ENCODE measurements at regions not wholly inside any gene's neighbourhood (a gene's known extent, or its start where the extent isn't known, plus 50 kb on each side); places are given as distances from the start of the nearest gene placed in this dataset.

GRCh38 chr12:78684419-78684818 lies 180.2 kb upstream of the SYT1 start:
- Histone ChIP-seq H3K9me3 (ENCODE audit: control insufficient read depth in 5 of 5, low read length in 5 of 5) (no peaks in the 10 kb centered on the region), H3K4me1 (ENCODE audit: control insufficient read depth in 5 of 5, insufficient read depth in 5 of 5, low read length in 5 of 5) (no peaks in the 10 kb centered on the region), H3K36me3 (ENCODE audit: control insufficient read depth in 5 of 5, insufficient read depth in 5 of 5, low read length in 5 of 5) (no peaks in the 10 kb centered on the region), H3K27ac (ENCODE audit: low read depth, low read length) (no peak overlapping the region), H3K27me3 (ENCODE audit: control insufficient read depth in 5 of 5, insufficient read depth in 4 of 5, low read length in 5 of 5) (no peaks in the 10 kb centered on the region), H3K4me3 (ENCODE audit: low read depth in 1 of 5, low read length in 5 of 5) (no peak overlapping the region), H3K9ac (ENCODE audit: low read length in 5 of 5) (no peak overlapping the region)

GRCh38 chr12:78695749-78696148 lies 168.8 kb upstream of the SYT1 start:
- no peaks in the 10 kb centered on the region for H3K27me3 ChIP-seq (ENCODE audit: control insufficient read depth in 5 of 5, insufficient read depth in 4 of 5, low read length in 5 of 5)
- H3K27ac ChIP-seq (ENCODE audit: low read depth, low read length): no peak overlapping the region
- no peaks in the 10 kb centered on the region for H3K36me3 ChIP-seq (ENCODE audit: control insufficient read depth in 5 of 5, insufficient read depth in 5 of 5, low read length in 5 of 5)
- H3K9ac ChIP-seq (ENCODE audit: low read length in 5 of 5): no peak overlapping the region
- no peak overlapping the region for H3K4me3 ChIP-seq (ENCODE audit: low read depth in 1 of 5, low read length in 5 of 5)
- H3K9me3 ChIP-seq (ENCODE audit: control insufficient read depth in 5 of 5, low read length in 5 of 5): peaks cover 0 to 10% (median 0%) of the 10 kb centered on the region in 5 donors
- H3K4me1 ChIP-seq (ENCODE audit: control insufficient read depth in 5 of 5, insufficient read depth in 5 of 5, low read length in 5 of 5): peaks cover 0 to 12% (median 0%) of the 10 kb centered on the region in 5 donors

- H3K27ac ChIP-seq (ENCODE audit: low read depth, low read length): no peak overlapping the region
- H3K9me3 ChIP-seq (ENCODE audit: control insufficient read depth in 5 of 5, low read length in 5 of 5): peaks cover 0 to 10% (median 0%) of the 10 kb centered on the region in 5 donors
- no peak overlapping the region for H3K9ac ChIP-seq (ENCODE audit: low read length in 5 of 5)
- no peaks in the 10 kb centered on the region for H3K36me3 ChIP-seq (ENCODE audit: control insufficient read depth in 5 of 5, insufficient read depth in 5 of 5, low read length in 5 of 5)
- H3K4me1 ChIP-seq (ENCODE audit: control insufficient read depth in 5 of 5, insufficient read depth in 5 of 5, low read length in 5 of 5): peaks cover 0 to 12% (median 0%) of the 10 kb centered on the region in 5 donors
- H3K4me3 ChIP-seq (ENCODE audit: low read depth in 1 of 5, low read length in 5 of 5): no peak overlapping the region
- H3K27me3 ChIP-seq (ENCODE audit: control insufficient read depth in 5 of 5, insufficient read depth in 4 of 5, low read length in 5 of 5): no peaks in the 10 kb centered on the region
Measured at GRCh38 chr12:78696267-78696666, 168.3 kb upstream of the SYT1 start.

- no peak overlapping the region for H3K4me3 ChIP-seq (ENCODE audit: low read depth in 1 of 5, low read length in 5 of 5)
- no peaks in the 10 kb centered on the region for H3K36me3 ChIP-seq (ENCODE audit: control insufficient read depth in 5 of 5, insufficient read depth in 5 of 5, low read length in 5 of 5)
- peaks cover 0 to 12% (median 0%) of the 10 kb centered on the region in 5 donors for H3K4me1 ChIP-seq (ENCODE audit: control insufficient read depth in 5 of 5, insufficient read depth in 5 of 5, low read length in 5 of 5)
- H3K27ac ChIP-seq (ENCODE audit: low read depth, low read length): no peak overlapping the region
- no peak overlapping the region for H3K9ac ChIP-seq (ENCODE audit: low read length in 5 of 5)
- H3K9me3 ChIP-seq (ENCODE audit: control insufficient read depth in 5 of 5, low read length in 5 of 5): peaks cover 0 to 10% (median 0%) of the 10 kb centered on the region in 5 donors
- H3K27me3 ChIP-seq (ENCODE audit: control insufficient read depth in 5 of 5, insufficient read depth in 4 of 5, low read length in 5 of 5): no peaks in the 10 kb centered on the region
Measured at GRCh38 chr12:78697817-78698415, 166.7 kb upstream of the SYT1 start.

GRCh38 chr12:78698747-78699146 lies 165.8 kb upstream of the SYT1 start:
- Histone ChIP-seq H3K4me3 (ENCODE audit: low read depth in 1 of 5, low read length in 5 of 5) (no peak overlapping the region), H3K27me3 (ENCODE audit: control insufficient read depth in 5 of 5, insufficient read depth in 4 of 5, low read length in 5 of 5) (no peaks in the 10 kb centered on the region), H3K9me3 (ENCODE audit: control insufficient read depth in 5 of 5, low read length in 5 of 5) (peaks cover 0 to 6% (median 0%) of the 10 kb centered on the region in 5 donors), H3K27ac (ENCODE audit: low read depth, low read length) (no peak overlapping the region), H3K36me3 (ENCODE audit: control insufficient read depth in 5 of 5, insufficient read depth in 5 of 5, low read length in 5 of 5) (no peaks in the 10 kb centered on the region), H3K9ac (ENCODE audit: low read length in 5 of 5) (no peak overlapping the region), H3K4me1 (ENCODE audit: control insufficient read depth in 5 of 5, insufficient read depth in 5 of 5, low read length in 5 of 5) (peaks cover 0 to 12% (median 0%) of the 10 kb centered on the region in 5 donors)

GRCh38 chr12:78700565-78700964 lies 164.0 kb upstream of the SYT1 start:
- H3K4me1 ChIP-seq (ENCODE audit: control insufficient read depth in 5 of 5, insufficient read depth in 5 of 5, low read length in 5 of 5): peaks cover 0 to 9% (median 0%) of the 10 kb centered on the region in 5 donors
- no peak overlapping the region for H3K4me3 ChIP-seq (ENCODE audit: low read depth in 1 of 5, low read length in 5 of 5)
- no peaks in the 10 kb centered on the region for H3K36me3 ChIP-seq (ENCODE audit: control insufficient read depth in 5 of 5, insufficient read depth in 5 of 5, low read length in 5 of 5)
- H3K27me3 ChIP-seq (ENCODE audit: control insufficient read depth in 5 of 5, insufficient read depth in 4 of 5, low read length in 5 of 5): no peaks in the 10 kb centered on the region
- no peak overlapping the region for H3K9ac ChIP-seq (ENCODE audit: low read length in 5 of 5)
- no peaks in the 10 kb centered on the region for H3K9me3 ChIP-seq (ENCODE audit: control insufficient read depth in 5 of 5, low read length in 5 of 5)
- no peak overlapping the region for H3K27ac ChIP-seq (ENCODE audit: low read depth, low read length)

GRCh38 chr12:78703820-78704525 lies 160.6 kb upstream of the SYT1 start:
- Histone ChIP-seq H3K9me3 (ENCODE audit: control insufficient read depth in 5 of 5, low read length in 5 of 5) (no peaks in the 10 kb centered on the region), H3K27ac (ENCODE audit: low read depth, low read length) (no peak overlapping the region), H3K4me3 (ENCODE audit: low read depth in 1 of 5, low read length in 5 of 5) (no peak overlapping the region), H3K36me3 (ENCODE audit: control insufficient read depth in 5 of 5, insufficient read depth in 5 of 5, low read length in 5 of 5) (no peaks in the 10 kb centered on the region), H3K9ac (ENCODE audit: low read length in 5 of 5) (no peak overlapping the region), H3K4me1 (ENCODE audit: control insufficient read depth in 5 of 5, insufficient read depth in 5 of 5, low read length in 5 of 5) (no peaks in the 10 kb centered on the region), H3K27me3 (ENCODE audit: control insufficient read depth in 5 of 5, insufficient read depth in 4 of 5, low read length in 5 of 5) (no peaks in the 10 kb centered on the region)

GRCh38 chr12:78711954-78712353 lies 152.6 kb upstream of the SYT1 start:
- Histone ChIP-seq H3K9me3 (ENCODE audit: control insufficient read depth in 5 of 5, low read length in 5 of 5) (no peaks in the 10 kb centered on the region), H3K4me3 (ENCODE audit: low read depth in 1 of 5, low read length in 5 of 5) (no peak overlapping the region), H3K27ac (ENCODE audit: low read depth, low read length) (no peak overlapping the region), H3K36me3 (ENCODE audit: control insufficient read depth in 5 of 5, insufficient read depth in 5 of 5, low read length in 5 of 5) (no peaks in the 10 kb centered on the region), H3K9ac (ENCODE audit: low read length in 5 of 5) (no peak overlapping the region), H3K27me3 (ENCODE audit: control insufficient read depth in 5 of 5, insufficient read depth in 4 of 5, low read length in 5 of 5) (no peaks in the 10 kb centered on the region), H3K4me1 (ENCODE audit: control insufficient read depth in 5 of 5, insufficient read depth in 5 of 5, low read length in 5 of 5) (no peaks in the 10 kb centered on the region)

GRCh38 chr12:78712834-78713481 lies 151.6 kb upstream of the SYT1 start:
- H3K27me3 ChIP-seq (ENCODE audit: control insufficient read depth in 5 of 5, insufficient read depth in 4 of 5, low read length in 5 of 5): no peaks in the 10 kb centered on the region
- no peak overlapping the region for H3K27ac ChIP-seq (ENCODE audit: low read depth, low read length)
- no peak overlapping the region for H3K9ac ChIP-seq (ENCODE audit: low read length in 5 of 5)
- H3K4me1 ChIP-seq (ENCODE audit: control insufficient read depth in 5 of 5, insufficient read depth in 5 of 5, low read length in 5 of 5): no peaks in the 10 kb centered on the region
- H3K4me3 ChIP-seq (ENCODE audit: low read depth in 1 of 5, low read length in 5 of 5): no peak overlapping the region
- no peaks in the 10 kb centered on the region for H3K9me3 ChIP-seq (ENCODE audit: control insufficient read depth in 5 of 5, low read length in 5 of 5)
- H3K36me3 ChIP-seq (ENCODE audit: control insufficient read depth in 5 of 5, insufficient read depth in 5 of 5, low read length in 5 of 5): no peaks in the 10 kb centered on the region

- Histone ChIP-seq H3K4me1 (ENCODE audit: control insufficient read depth in 5 of 5, insufficient read depth in 5 of 5, low read length in 5 of 5) (no peaks in the 10 kb centered on the region), H3K9ac (ENCODE audit: low read length in 5 of 5) (no peak overlapping the region), H3K9me3 (ENCODE audit: control insufficient read depth in 5 of 5, low read length in 5 of 5) (no peaks in the 10 kb centered on the region), H3K27me3 (ENCODE audit: control insufficient read depth in 5 of 5, insufficient read depth in 4 of 5, low read length in 5 of 5) (no peaks in the 10 kb centered on the region), H3K36me3 (ENCODE audit: control insufficient read depth in 5 of 5, insufficient read depth in 5 of 5, low read length in 5 of 5) (no peaks in the 10 kb centered on the region), H3K4me3 (ENCODE audit: low read depth in 1 of 5, low read length in 5 of 5) (no peak overlapping the region), H3K27ac (ENCODE audit: low read depth, low read length) (no peak overlapping the region)
Measured at GRCh38 chr12:78719721-78720120, 144.9 kb upstream of the SYT1 start.
